ENCODE measurements at regions not wholly inside any gene's neighbourhood (a gene's known extent, or its start where the extent isn't known, plus 50 kb on each side); places are given as distances from the start of the nearest gene placed in this dataset.

DNA sequence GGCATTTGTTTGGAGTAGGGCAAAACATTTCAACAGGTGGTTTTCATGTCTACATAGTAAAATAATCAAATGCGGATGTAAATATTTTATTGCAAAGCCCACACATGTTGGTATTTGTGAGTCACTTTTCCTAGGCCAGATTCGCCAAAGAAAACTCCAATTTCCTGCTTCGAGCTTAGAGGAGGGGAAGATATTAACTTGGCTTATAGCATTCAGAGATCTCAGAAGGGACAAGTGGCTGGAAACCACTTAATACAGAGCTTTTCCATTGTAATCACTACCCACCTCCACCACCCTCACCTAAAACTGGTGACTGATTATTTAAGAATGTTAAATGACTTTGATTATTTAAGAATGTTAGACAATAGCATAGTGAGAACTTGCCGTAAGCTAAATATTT is 530.6 kb upstream of the SPRY2 start:
- Histone ChIP-seq H3K36me3 (ENCODE audit: insufficient read depth) (no peaks in the 10 kb centered on the region), H3K4me2 (no peak overlapping the region), H4K20me1 (ENCODE audit: insufficient read depth) (no peaks in the 10 kb centered on the region), H3K4me3 (IDR thresholded peaks at IDR 0.05; ENCODE audit: insufficient read depth, low read depth, low read length) (no peak overlapping the region), H3K79me2 (ENCODE audit: insufficient read depth, low read depth) (no peaks in the 10 kb centered on the region), H2AFZ (ENCODE audit: low read depth) (no peak overlapping the region), H3K4me1 (ENCODE audit: low read depth, poor library complexity, severe bottlenecking) (no peaks in the 10 kb centered on the region), H3K27ac (no peak overlapping the region), H3K9ac (no peak overlapping the region), H3K27me3 (ENCODE audit: insufficient read depth, low read depth) (no peaks in the 10 kb centered on the region)
- TF ChIP-seq CTCF (conservative IDR thresholded peaks at IDR 0.05; ENCODE audit: low read depth, low read length), result no peak

- H3K79me2 ChIP-seq (ENCODE audit: insufficient read depth, low read depth), result no peaks in the 10 kb centered on the region
- H3K27me3 ChIP-seq (ENCODE audit: insufficient read depth, low read depth), result no peaks in the 10 kb centered on the region
- H4K20me1 ChIP-seq (ENCODE audit: insufficient read depth), result no peaks in the 10 kb centered on the region
- no peaks in the 10 kb centered on the region for H3K4me1 ChIP-seq (ENCODE audit: low read depth, poor library complexity, severe bottlenecking)
- no peak overlapping the region for H3K4me3 ChIP-seq (IDR thresholded peaks at IDR 0.05; ENCODE audit: insufficient read depth, low read depth, low read length)
- H3K9ac ChIP-seq, result no peak overlapping the region
- TF ChIP-seq CTCF (conservative IDR thresholded peaks at IDR 0.05; ENCODE audit: low read depth, low read length), result no peak
- no peak overlapping the region for H3K4me2 ChIP-seq
- H3K27ac ChIP-seq, result no peak overlapping the region
- no peak overlapping the region for H2AFZ ChIP-seq (ENCODE audit: low read depth)
- no peaks in the 10 kb centered on the region for H3K36me3 ChIP-seq (ENCODE audit: insufficient read depth)
Observed at GRCh38 chr13:80870186-80870585, 529.3 kb upstream of the SPRY2 start.

- Histone ChIP-seq H3K79me2 (ENCODE audit: insufficient read depth, low read depth) (no peaks in the 10 kb centered on the region), H2AFZ (ENCODE audit: low read depth) (no peak overlapping the region), H3K4me3 (IDR thresholded peaks at IDR 0.05; ENCODE audit: insufficient read depth, low read depth, low read length) (no peak overlapping the region), H4K20me1 (ENCODE audit: insufficient read depth) (no peaks in the 10 kb centered on the region), H3K9ac (no peak overlapping the region), H3K4me1 (ENCODE audit: low read depth, poor library complexity, severe bottlenecking) (no peaks in the 10 kb centered on the region), H3K4me2 (no peak overlapping the region), H3K27ac (no peak overlapping the region), H3K36me3 (ENCODE audit: insufficient read depth) (no peaks in the 10 kb centered on the region), H3K27me3 (ENCODE audit: insufficient read depth, low read depth) (no peaks in the 10 kb centered on the region)
- TF ChIP-seq CTCF (conservative IDR thresholded peaks at IDR 0.05; ENCODE audit: low read depth, low read length), result no peak
Observed at GRCh38 chr13:80866921-80867320, 526.0 kb upstream of the SPRY2 start.

GRCh38 chr13:80865329-80865728 is 524.4 kb upstream of the SPRY2 start:
- H3K36me3 ChIP-seq (ENCODE audit: insufficient read depth), result no peaks in the 10 kb centered on the region
- no peaks in the 10 kb centered on the region for H4K20me1 ChIP-seq (ENCODE audit: insufficient read depth)
- H3K4me2 ChIP-seq, result no peak overlapping the region
- H3K9ac ChIP-seq, result no peak overlapping the region
- H3K4me3 ChIP-seq (IDR thresholded peaks at IDR 0.05; ENCODE audit: insufficient read depth, low read depth, low read length), result no peak overlapping the region
- H3K79me2 ChIP-seq (ENCODE audit: insufficient read depth, low read depth), result no peaks in the 10 kb centered on the region
- H2AFZ ChIP-seq (ENCODE audit: low read depth), result no peak overlapping the region
- H3K27ac ChIP-seq, result no peak overlapping the region
- H3K4me1 ChIP-seq (ENCODE audit: low read depth, poor library complexity, severe bottlenecking), result no peaks in the 10 kb centered on the region
- no peak for TF ChIP-seq CTCF (conservative IDR thresholded peaks at IDR 0.05; ENCODE audit: low read depth, low read length)
- H3K27me3 ChIP-seq (ENCODE audit: insufficient read depth, low read depth), result no peaks in the 10 kb centered on the region

GRCh38 chr13:80862456-80862855 is 521.5 kb upstream of the SPRY2 start:
- no peak for TF ChIP-seq CTCF (conservative IDR thresholded peaks at IDR 0.05; ENCODE audit: low read depth, low read length)
- no peaks in the 10 kb centered on the region for H3K27me3 ChIP-seq (ENCODE audit: insufficient read depth, low read depth)
- H3K9ac ChIP-seq, result no peak overlapping the region
- no peak overlapping the region for H3K4me3 ChIP-seq (IDR thresholded peaks at IDR 0.05; ENCODE audit: insufficient read depth, low read depth, low read length)
- no peak overlapping the region for H3K27ac ChIP-seq
- no peak overlapping the region for H3K4me2 ChIP-seq
- no peaks in the 10 kb centered on the region for H3K4me1 ChIP-seq (ENCODE audit: low read depth, poor library complexity, severe bottlenecking)
- no peaks in the 10 kb centered on the region for H3K79me2 ChIP-seq (ENCODE audit: insufficient read depth, low read depth)
- H2AFZ ChIP-seq (ENCODE audit: low read depth), result no peak overlapping the region
- no peaks in the 10 kb centered on the region for H4K20me1 ChIP-seq (ENCODE audit: insufficient read depth)
- H3K36me3 ChIP-seq (ENCODE audit: insufficient read depth), result no peaks in the 10 kb centered on the region

All from KMS-11 (cell line).